HG03064 (cell line): ENCODE measurements at regions not wholly inside any gene's neighbourhood (a gene's known extent, or its start where the extent isn't known, plus 50 kb on each side); places are given as distances from the start of the nearest gene placed in this dataset.
"Not testable (repeated sequence)": the region's sequence is repeated elsewhere in the genome, so short reads cannot be mapped to it uniquely, and the experiment has no call there.

Source experiments
- ATAC-seq: cut with Tn5 transposase; IDR thresholded peaks from one replicate; pipeline ENCODE4 v1.9.1; 2021; ENCODE audit warnings: low read depth; ENCODE audit not compliant: unreplicated experiment

GRCh38 chr3:20930034-20930433 is 744.0 kb upstream of the SGO1 start:
- no peak for ATAC-seq

- no peak for ATAC-seq
These were observed 738.8 kb upstream of the SGO1 start for GRCh38 chr3:20924646-20925385.

GRCh38 chr3:20921112-20921511 is 735.1 kb upstream of the SGO1 start:
- ATAC-seq = not testable (repeated sequence)

GRCh38 chr3:20916951-20917606 is 731.1 kb upstream of the SGO1 start:
- ATAC-seq = no peak

- ATAC-seq = no peak
These were observed 728.3 kb upstream of the SGO1 start for GRCh38 chr3:20914310-20914709.

- no peak for ATAC-seq
These were observed 726.4 kb upstream of the SGO1 start for GRCh38 chr3:20912406-20912805.

- no peak for ATAC-seq
These were observed 723.5 kb upstream of the SGO1 start for GRCh38 chr3:20909511-20909910.

GRCh38 chr3:20905210-20905805 is 719.3 kb upstream of the SGO1 start:
- ATAC-seq = no peak

GRCh38 chr3:20904671-20905070 is 718.7 kb upstream of the SGO1 start:
- ATAC-seq = no peak

GRCh38 chr3:20898962-20899361 is 713.0 kb upstream of the SGO1 start:
- ATAC-seq = no peak

GRCh38 chr3:20890111-20890519 is 704.1 kb upstream of the SGO1 start:
- ATAC-seq = no peak

- ATAC-seq = no peak
These were observed 692.7 kb upstream of the SGO1 start for GRCh38 chr3:20878691-20879090.

GRCh38 chr3:20873235-20873634 is 687.2 kb upstream of the SGO1 start:
- no peak for ATAC-seq

GRCh38 chr3:20870106-20870899 is 684.3 kb upstream of the SGO1 start:
- no peak for ATAC-seq

GRCh38 chr3:20865803-20866202 is 679.8 kb upstream of the SGO1 start:
- no peak for ATAC-seq

- no peak for ATAC-seq
These were observed 675.4 kb upstream of the SGO1 start for GRCh38 chr3:20861454-20861853.

GRCh38 chr3:20857636-20858035 is 671.6 kb upstream of the SGO1 start:
- no peak for ATAC-seq

GRCh38 chr3:20853890-20854289 is 667.9 kb upstream of the SGO1 start:
- no peak for ATAC-seq

- no peak for ATAC-seq
These were observed 666.7 kb upstream of the SGO1 start for GRCh38 chr3:20852712-20853111.

GRCh38 chr3:20849975-20850374 is 664.0 kb upstream of the SGO1 start:
- no peak for ATAC-seq

GRCh38 chr3:20846832-20847231 is 660.8 kb upstream of the SGO1 start:
- no peak for ATAC-seq
